ENCODE measurements at regions not wholly inside any gene's neighbourhood (a gene's known extent, or its start where the extent isn't known, plus 50 kb on each side); places are given as distances from the start of the nearest gene placed in this dataset.

GRCh38 chr11:43558556-43559127, 121.9 kb upstream of the HSD17B12 start:
- TF ChIP-seq CTCF (IDR thresholded peaks at IDR 0.05) (no peak), POLR2A (IDR thresholded peaks at IDR 0.05) (no peak), EP300 (IDR thresholded peaks at IDR 0.05) (no peak), POLR2AphosphoS5 (IDR thresholded peaks at IDR 0.05) (no peak)

Data from suprapubic skin (tissue), 4 donors.